ENCODE measurements at regions not wholly inside any gene's neighbourhood (a gene's known extent, or its start where the extent isn't known, plus 50 kb on each side); places are given as distances from the start of the nearest gene placed in this dataset.
A peak's percentile ranks its signal among the peaks of the same experiment; 100 is the strongest.
"Not testable (repeated sequence)": the region's sequence is repeated elsewhere in the genome, so short reads cannot be mapped to it uniquely, and the experiment has no call there.

DNA sequence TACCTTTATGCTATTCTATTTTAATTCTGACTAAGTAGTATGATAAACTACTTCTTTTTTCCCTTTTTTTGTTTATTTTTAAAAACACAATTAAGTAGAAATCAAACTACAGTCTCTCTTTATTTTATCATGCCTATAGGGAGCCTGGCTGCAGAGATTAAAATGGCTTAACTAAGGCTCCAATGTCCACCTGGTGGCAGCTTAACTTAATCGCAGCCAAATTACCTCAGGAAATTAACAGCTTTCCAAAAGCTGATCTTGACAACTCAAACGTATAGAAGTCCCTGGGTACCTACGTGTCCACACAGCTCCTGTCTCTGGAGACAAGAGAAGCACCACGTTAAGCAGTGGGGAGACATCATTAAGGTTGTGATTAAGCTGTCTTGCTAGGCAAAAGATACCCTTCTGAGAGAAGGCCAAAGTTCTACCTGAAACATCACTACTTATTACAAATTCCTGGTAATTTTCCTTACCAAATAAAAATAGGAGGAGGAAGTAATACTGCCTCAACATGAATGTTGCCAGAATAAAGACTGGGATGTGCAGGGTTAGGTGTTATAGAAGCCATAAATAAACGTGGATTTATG is 63.2 kb upstream of the SNX19 start:
- no peak overlapping the region for H2AFZ ChIP-seq (ENCODE audit: low read length, unreplicated experiment)
- no peak overlapping the region for H3K4me3 ChIP-seq (ENCODE audit: low read depth, low read length)
- H3K79me2 ChIP-seq (ENCODE audit: control insufficient read depth, insufficient read depth, low read length, unreplicated experiment) = no peaks in the 10 kb centered on the region
- no peaks in the 10 kb centered on the region for H3K36me3 ChIP-seq (ENCODE audit: insufficient read depth, low read length)
- no peak overlapping the region for H3K27ac ChIP-seq (ENCODE audit: low read depth, low read length)
- peaks cover 24% of the 10 kb centered on the region for H3K27me3 ChIP-seq (ENCODE audit: insufficient read depth, low read length)
- no peaks in the 10 kb centered on the region for H3K4me1 ChIP-seq (ENCODE audit: control insufficient read depth, insufficient read depth, low read length, unreplicated experiment)

- H3K36me3 ChIP-seq (ENCODE audit: insufficient read depth, low read length) = no peaks in the 10 kb centered on the region
- no peak overlapping the region for H3K4me3 ChIP-seq (ENCODE audit: low read depth, low read length)
- H3K27me3 ChIP-seq (ENCODE audit: insufficient read depth, low read length) = peaks cover 24% of the 10 kb centered on the region
- H2AFZ ChIP-seq (ENCODE audit: low read length, unreplicated experiment) = no peak overlapping the region
- H3K4me1 ChIP-seq (ENCODE audit: control insufficient read depth, insufficient read depth, low read length, unreplicated experiment) = no peaks in the 10 kb centered on the region
- no peak overlapping the region for H3K27ac ChIP-seq (ENCODE audit: low read depth, low read length)
- H3K79me2 ChIP-seq (ENCODE audit: control insufficient read depth, insufficient read depth, low read length, unreplicated experiment) = no peaks in the 10 kb centered on the region
Measured at GRCh38 chr11:130980071-130980862, 64.0 kb upstream of the SNX19 start.

- H3K27me3 ChIP-seq (ENCODE audit: insufficient read depth, low read length); H3K27ac ChIP-seq (ENCODE audit: low read depth, low read length); H3K79me2 ChIP-seq (ENCODE audit: control insufficient read depth, insufficient read depth, low read length, unreplicated experiment); H2AFZ ChIP-seq (ENCODE audit: low read length, unreplicated experiment); H3K4me3 ChIP-seq (ENCODE audit: low read depth, low read length); H3K36me3 ChIP-seq (ENCODE audit: insufficient read depth, low read length); H3K4me1 ChIP-seq (ENCODE audit: control insufficient read depth, insufficient read depth, low read length, unreplicated experiment): not testable (repeated sequence)
Measured at GRCh38 chr11:130984241-130984640, 68.0 kb upstream of the SNX19 start.

DNA sequence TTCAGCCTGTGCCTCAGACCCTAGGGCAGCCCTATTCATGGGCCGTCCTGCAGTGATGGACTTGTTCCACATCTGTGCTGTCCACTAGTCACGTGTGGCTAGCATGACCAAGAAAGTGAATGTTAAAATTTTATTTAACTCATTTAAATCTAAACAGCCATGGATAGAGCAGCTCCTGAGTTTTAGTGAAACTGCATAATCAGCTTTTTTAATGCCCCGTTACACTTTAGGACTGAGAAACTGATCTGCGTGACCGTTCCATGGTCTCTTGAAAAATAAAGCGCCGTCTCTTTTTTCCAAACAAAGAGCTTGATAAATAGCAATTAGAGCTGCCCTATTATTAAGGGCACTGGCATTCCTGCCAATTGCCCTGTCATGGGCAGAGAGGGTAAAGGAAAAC is 76.5 kb upstream of the SNX19 start:
- Histone ChIP-seq H3K79me2 (ENCODE audit: control insufficient read depth, insufficient read depth, low read length, unreplicated experiment) (no peaks in the 10 kb centered on the region), H3K4me1 (ENCODE audit: control insufficient read depth, insufficient read depth, low read length, unreplicated experiment) (no peaks in the 10 kb centered on the region), H3K4me3 (ENCODE audit: low read depth, low read length) (no peak overlapping the region), H3K27ac (ENCODE audit: low read depth, low read length) (no peak overlapping the region), H3K27me3 (ENCODE audit: insufficient read depth, low read length) (no peaks in the 10 kb centered on the region), H3K36me3 (ENCODE audit: insufficient read depth, low read length) (no peaks in the 10 kb centered on the region), H2AFZ (ENCODE audit: low read length, unreplicated experiment) (no peak overlapping the region)

DNA sequence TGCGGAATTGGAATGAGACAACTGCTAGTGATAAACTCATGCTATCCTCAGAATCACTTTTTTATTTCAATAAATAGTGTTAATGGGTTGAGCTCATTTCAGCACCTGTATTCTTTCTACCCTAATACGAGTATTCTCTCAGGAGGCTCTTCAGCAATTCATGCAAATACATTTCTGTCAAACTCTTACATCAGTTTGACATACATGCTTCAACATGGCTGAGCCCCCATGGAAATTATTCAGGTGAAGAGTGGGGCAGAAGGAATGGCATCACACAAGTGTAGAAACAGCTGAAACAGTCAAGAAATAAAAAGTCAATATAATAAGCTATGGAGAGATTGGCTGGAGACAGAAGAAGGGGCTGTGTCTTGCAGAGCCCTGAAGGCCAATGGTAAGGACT is 77.8 kb upstream of the SNX19 start:
- H3K36me3 ChIP-seq (ENCODE audit: insufficient read depth, low read length) = no peaks in the 10 kb centered on the region
- H3K27ac ChIP-seq (ENCODE audit: low read depth, low read length) = no peak overlapping the region
- H2AFZ ChIP-seq (ENCODE audit: low read length, unreplicated experiment) = no peak overlapping the region
- no peaks in the 10 kb centered on the region for H3K27me3 ChIP-seq (ENCODE audit: insufficient read depth, low read length)
- H3K79me2 ChIP-seq (ENCODE audit: control insufficient read depth, insufficient read depth, low read length, unreplicated experiment) = no peaks in the 10 kb centered on the region
- H3K4me1 ChIP-seq (ENCODE audit: control insufficient read depth, insufficient read depth, low read length, unreplicated experiment) = peaks cover 12% of the 10 kb centered on the region
- H3K4me3 ChIP-seq (ENCODE audit: low read depth, low read length) = no peak overlapping the region

DNA sequence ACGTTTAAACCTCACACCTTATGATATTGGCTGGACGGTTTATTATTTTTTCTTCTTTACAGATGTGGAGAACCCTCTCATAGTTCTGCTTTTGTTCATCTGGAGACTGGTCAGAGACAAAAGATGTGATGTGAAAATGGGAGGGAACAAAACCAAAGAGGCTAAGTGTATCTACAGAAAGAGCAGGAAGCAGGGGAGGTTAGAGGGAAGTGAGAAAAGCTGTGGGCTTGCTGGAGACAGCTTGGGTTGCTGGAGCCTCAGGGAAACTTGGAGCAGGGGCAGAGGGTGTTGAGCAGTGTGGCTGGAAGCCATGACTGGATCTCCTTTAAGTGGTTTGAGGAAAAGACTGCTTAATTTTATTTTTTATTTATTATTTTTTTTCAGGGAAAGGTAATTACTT is 79.0 kb upstream of the SNX19 start:
- H3K27ac ChIP-seq (ENCODE audit: low read depth, low read length) = no peak overlapping the region
- H3K27me3 ChIP-seq (ENCODE audit: insufficient read depth, low read length) = no peaks in the 10 kb centered on the region
- no peak overlapping the region for H2AFZ ChIP-seq (ENCODE audit: low read length, unreplicated experiment)
- peaks cover 20% of the 10 kb centered on the region for H3K4me1 ChIP-seq (ENCODE audit: control insufficient read depth, insufficient read depth, low read length, unreplicated experiment)
- H3K36me3 ChIP-seq (ENCODE audit: insufficient read depth, low read length) = no peaks in the 10 kb centered on the region
- no peak overlapping the region for H3K4me3 ChIP-seq (ENCODE audit: low read depth, low read length)
- no peaks in the 10 kb centered on the region for H3K79me2 ChIP-seq (ENCODE audit: control insufficient read depth, insufficient read depth, low read length, unreplicated experiment)

GRCh38 chr11:130997278-130997677 is 81.0 kb upstream of the SNX19 start:
- H3K27me3 ChIP-seq (ENCODE audit: insufficient read depth, low read length) = no peaks in the 10 kb centered on the region
- H3K4me3 ChIP-seq (ENCODE audit: low read depth, low read length) = no peak overlapping the region

GRCh38 chr11:130999086-130999485 is 82.8 kb upstream of the SNX19 start:
- Histone ChIP-seq H3K36me3 (ENCODE audit: insufficient read depth, low read length) (no peaks in the 10 kb centered on the region), H3K4me1 (ENCODE audit: control insufficient read depth, insufficient read depth, low read length, unreplicated experiment) (peaks cover 29% of the 10 kb centered on the region), H3K79me2 (ENCODE audit: control insufficient read depth, insufficient read depth, low read length, unreplicated experiment) (no peaks in the 10 kb centered on the region), H3K4me3 (ENCODE audit: low read depth, low read length) (no peak overlapping the region), H3K27me3 (ENCODE audit: insufficient read depth, low read length) (no peaks in the 10 kb centered on the region), H3K27ac (ENCODE audit: low read depth, low read length) (peak overlapping the region; percentile 82), H2AFZ (ENCODE audit: low read length, unreplicated experiment) (peak overlapping the region; percentile 70)

More at GRCh38 chr11:130997278-130997677, 81.0 kb upstream of the SNX19 start:
- H3K4me1 ChIP-seq (ENCODE audit: control insufficient read depth, insufficient read depth, low read length, unreplicated experiment) = peaks cover 29% of the 10 kb centered on the region
- no peak overlapping the region for H2AFZ ChIP-seq (ENCODE audit: low read length, unreplicated experiment)
- H3K79me2 ChIP-seq (ENCODE audit: control insufficient read depth, insufficient read depth, low read length, unreplicated experiment) = no peaks in the 10 kb centered on the region
- no peak overlapping the region for H3K27ac ChIP-seq (ENCODE audit: low read depth, low read length)
- no peaks in the 10 kb centered on the region for H3K36me3 ChIP-seq (ENCODE audit: insufficient read depth, low read length)

DNA sequence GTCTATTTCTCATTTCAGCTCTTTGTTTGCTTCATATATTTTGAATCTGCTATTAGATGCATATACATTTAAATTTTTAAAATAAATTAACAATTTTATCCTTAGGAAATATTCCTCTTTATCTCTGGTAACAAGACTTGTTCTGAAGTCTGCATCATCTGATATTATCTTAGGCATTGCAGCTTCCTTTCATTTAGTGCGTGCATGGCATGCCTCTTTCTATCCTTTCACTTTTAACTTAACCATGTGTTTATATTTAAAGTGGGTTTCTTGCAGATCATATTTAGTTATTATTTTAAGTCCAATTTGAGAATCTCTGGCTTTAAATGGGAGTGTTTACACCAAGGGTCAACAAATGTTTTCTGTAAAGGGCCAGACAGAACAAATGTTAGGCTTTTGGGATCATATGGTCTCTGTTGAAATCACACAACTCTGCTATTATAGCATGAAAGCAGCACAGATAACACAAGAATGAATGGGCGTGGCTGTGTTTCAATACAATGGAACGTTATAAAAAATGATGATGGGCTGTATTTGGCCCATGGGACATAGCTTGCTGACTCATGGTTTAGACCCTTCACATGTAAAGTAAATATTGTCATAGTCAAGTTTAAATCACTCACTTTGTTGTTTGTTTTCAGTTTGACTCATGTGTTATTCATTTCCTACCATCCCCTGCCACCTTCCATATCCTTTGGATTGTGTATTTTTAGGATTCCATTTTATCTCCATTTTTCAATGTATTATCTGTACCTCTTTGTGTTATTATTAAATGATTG is 83.9 kb upstream of the SNX19 start:
- no peaks in the 10 kb centered on the region for H3K79me2 ChIP-seq (ENCODE audit: control insufficient read depth, insufficient read depth, low read length, unreplicated experiment)
- no peak overlapping the region for H2AFZ ChIP-seq (ENCODE audit: low read length, unreplicated experiment)
- H3K4me3 ChIP-seq (ENCODE audit: low read depth, low read length) = peak overlapping the region; percentile 58
- no peaks in the 10 kb centered on the region for H3K36me3 ChIP-seq (ENCODE audit: insufficient read depth, low read length)
- peaks cover 29% of the 10 kb centered on the region for H3K4me1 ChIP-seq (ENCODE audit: control insufficient read depth, insufficient read depth, low read length, unreplicated experiment)
- H3K27ac ChIP-seq (ENCODE audit: low read depth, low read length) = peak overlapping the region; percentile 82
- H3K27me3 ChIP-seq (ENCODE audit: insufficient read depth, low read length) = no peaks in the 10 kb centered on the region

DNA sequence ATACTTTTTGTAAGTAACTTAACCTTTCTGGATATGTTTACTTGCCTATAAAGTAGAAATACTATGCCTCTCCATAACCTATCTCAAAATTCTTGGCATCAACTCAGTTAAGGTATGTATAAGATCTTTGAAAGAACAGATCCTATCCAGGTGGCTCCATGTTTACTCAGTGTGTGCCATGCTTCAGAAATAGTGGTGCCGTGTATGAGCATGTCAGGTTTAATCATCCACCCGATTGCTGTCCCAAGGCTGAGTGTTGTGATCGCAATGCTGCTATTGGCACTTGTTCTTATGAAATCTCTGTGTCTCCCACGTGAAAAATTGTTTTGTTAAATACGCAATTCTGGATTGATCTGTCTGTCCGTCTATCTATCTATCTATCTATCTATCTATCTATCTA is 85.9 kb upstream of the SNX19 start:
- Histone ChIP-seq H3K4me3 (ENCODE audit: low read depth, low read length) (no peak overlapping the region), H3K36me3 (ENCODE audit: insufficient read depth, low read length) (no peaks in the 10 kb centered on the region), H3K27ac (ENCODE audit: low read depth, low read length) (no peak overlapping the region), H3K79me2 (ENCODE audit: control insufficient read depth, insufficient read depth, low read length, unreplicated experiment) (no peaks in the 10 kb centered on the region), H3K4me1 (ENCODE audit: control insufficient read depth, insufficient read depth, low read length, unreplicated experiment) (peaks cover 29% of the 10 kb centered on the region), H2AFZ (ENCODE audit: low read length, unreplicated experiment) (no peak overlapping the region), H3K27me3 (ENCODE audit: insufficient read depth, low read length) (no peaks in the 10 kb centered on the region)
